ENCODE measurements at regions not wholly inside any gene's neighbourhood (a gene's known extent, or its start where the extent isn't known, plus 50 kb on each side); places are given as distances from the start of the nearest gene placed in this dataset.

DNA sequence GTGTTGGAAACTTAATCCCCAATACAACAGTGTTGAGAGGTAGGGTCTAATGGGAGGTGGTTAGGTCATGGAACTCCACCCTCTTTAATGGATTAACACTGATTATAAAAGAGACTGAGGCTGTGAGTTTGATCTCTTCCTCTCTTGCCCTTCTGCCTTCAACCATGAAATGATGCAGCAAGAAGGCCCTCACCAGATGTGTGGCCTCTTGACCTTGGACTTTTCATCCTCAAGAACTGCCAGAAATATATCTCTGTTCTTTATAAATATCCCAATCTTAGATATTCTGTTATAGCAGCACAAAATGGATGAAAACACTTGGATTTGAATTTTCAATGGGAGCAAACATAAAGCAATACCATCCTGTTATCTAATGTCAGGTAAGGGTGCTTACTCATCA lies 67.6 kb downstream of the NMUR2 start:
- DNase-seq: no peak

DNA sequence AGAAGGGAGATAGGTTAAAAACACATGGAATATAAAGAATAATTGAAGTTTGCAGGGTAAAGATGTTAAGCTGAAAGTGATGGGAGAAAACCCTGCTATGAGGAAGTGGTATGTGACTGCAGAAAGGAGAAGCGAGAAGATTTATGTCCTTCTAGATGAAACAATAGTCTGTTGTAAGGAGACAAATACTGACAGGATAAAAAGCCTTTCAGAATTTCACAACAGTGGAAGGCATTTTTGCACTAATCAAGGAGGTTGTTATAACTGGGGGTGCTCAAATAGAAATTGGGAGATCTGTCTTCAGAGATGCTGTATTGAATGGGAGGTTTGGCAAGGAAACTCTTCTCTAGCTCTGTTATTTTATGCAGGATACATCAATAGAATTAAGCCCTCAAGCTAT lies 69.6 kb downstream of the NMUR2 start:
- DNase-seq: no peak

DNA sequence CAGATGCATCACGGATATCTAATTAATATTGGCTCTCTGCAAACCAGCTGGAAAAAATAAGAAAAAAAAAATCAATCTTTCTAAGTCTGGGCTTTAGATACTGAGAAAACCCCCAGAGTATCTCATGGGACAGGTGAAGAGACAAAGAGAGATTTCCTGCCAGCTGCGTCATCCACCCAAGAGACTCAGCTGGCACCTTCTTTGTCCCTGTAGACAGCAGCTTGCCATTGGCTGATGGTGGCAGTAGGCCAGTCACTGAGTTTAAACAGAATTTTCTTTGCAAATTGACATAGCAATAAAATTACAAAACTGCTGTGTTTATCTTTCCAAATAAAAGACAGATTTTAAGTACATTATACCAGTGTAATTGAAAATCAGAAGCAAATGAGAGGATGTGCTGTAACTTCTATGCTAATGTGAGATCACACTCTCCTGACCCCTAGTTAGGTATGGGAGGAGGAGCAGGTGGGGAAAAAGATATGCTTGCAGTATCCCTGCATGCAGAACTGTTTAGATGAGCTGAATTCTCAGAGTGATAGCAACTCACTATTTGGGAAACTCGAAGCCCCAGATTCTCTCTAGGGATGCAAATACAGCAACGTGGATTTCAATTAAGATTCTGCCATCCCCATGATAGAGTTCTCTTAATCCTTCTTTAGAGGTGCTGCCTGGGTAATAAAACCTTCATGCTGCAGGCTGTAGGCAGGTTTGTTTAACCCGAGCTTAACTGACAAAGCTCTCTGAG lies 72.2 kb downstream of the NMUR2 start:
- DNase-seq: no peak

GRCh38 chr5:152331718-152332117 lies 73.4 kb downstream of the NMUR2 start:
- DNase-seq: no peak

DNA sequence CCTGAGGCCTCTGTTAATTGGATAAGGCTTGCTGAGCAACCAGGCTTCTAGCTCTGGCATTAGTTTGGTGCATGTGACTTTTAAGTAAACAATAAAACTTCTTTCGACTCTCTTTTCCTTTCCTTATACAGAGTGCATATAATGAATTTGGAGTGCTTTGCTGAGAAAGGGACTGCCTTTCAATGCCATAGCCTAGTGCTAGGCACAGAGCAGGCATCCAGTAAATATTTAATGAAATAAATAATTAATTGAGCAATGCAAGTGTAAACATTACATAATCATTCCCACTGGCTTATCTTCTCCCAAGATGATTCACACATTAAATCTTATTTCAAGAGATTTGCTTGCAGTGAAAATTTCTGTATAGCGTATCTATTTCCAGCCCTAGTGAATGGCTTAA lies 74.1 kb downstream of the NMUR2 start:
- DNase-seq: no peak

DNA sequence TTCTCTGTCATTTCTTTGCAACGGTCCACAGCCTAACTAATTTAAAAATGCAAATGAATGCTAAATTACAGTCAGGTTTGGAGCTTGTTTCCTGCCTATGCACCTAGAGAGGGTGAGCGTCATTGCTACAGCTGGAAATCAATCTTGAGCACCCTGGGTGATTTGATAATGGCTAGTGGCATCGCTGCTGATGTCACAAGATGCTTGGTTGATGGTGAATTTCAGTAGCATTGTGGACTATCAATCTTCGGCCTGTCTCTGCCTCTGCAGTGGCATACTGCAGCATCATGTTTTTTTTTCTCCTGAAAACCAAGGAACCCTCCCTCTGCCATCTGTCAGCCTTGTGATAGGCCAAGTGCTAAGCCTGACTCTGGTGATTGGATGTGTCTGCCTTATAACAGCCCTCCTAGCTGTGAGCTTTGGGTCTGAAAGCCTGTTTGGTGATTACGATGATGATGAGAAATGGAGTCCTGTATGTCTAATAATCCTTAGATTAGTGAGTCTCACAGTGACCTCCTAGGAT lies 75.3 kb downstream of the NMUR2 start:
- no peak for DNase-seq

- DNase-seq: no peak
Observed at GRCh38 chr5:152329207-152329606, 75.9 kb downstream of the NMUR2 start.

GRCh38 chr5:152315942-152316341 lies 89.1 kb downstream of the NMUR2 start:
- DNase-seq: no peak

DNA sequence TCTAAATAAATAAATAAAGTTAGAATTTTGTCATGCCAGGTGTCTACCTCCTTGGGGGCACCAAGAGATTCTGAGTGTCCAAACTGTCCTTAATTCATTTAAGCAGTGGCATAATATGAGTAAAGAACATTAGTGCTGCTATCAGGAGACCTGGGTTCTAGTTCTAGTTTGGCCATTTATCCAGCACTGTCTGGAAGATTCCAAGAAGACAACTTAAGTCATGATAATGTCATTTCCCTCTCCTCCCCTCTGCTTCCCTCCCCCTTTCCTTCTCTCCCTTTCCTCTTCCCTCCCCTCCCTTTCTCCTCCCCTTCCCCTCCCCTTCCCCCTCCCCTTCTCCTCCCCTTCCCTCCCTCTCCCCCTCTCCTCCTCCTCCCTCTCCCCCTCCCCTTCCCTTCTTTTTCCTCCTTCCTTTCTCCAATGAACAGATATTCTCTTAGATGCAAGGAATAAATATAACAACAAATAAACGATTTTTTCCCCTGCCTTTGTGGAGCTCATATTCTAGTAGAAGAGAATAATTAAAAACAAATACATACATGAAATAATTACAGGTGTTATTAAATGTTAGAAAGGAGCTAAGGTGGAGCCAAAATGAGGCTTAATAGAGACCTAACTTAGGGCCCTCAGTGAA lies 90.8 kb downstream of the NMUR2 start:
- DNase-seq: no peak

GRCh38 chr5:152309926-152310450 lies 95.1 kb downstream of the NMUR2 start:
- DNase-seq: no peak

GRCh38 chr5:152306386-152306785 lies 98.7 kb downstream of the NMUR2 start:
- no peak for DNase-seq

DNA sequence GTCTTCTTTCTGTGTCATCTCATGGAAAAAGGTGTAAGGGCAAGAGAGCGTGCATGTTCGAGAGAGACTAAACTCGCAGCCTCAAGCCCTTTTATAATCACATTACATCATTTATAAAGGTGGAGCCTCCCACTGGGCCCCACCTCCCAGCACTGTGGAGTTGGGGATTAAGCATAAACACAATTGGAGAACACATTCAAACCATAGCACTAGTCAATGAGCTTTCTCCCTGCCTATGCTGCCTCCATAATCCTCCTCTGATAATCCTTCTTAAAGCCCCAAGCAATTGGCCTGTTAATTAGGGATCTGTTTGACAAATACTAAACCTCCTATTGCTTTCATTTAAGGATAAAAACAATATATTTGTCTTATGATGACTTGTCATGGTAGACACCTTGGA lies 99.6 kb downstream of the NMUR2 start:
- no peak for DNase-seq

DNA sequence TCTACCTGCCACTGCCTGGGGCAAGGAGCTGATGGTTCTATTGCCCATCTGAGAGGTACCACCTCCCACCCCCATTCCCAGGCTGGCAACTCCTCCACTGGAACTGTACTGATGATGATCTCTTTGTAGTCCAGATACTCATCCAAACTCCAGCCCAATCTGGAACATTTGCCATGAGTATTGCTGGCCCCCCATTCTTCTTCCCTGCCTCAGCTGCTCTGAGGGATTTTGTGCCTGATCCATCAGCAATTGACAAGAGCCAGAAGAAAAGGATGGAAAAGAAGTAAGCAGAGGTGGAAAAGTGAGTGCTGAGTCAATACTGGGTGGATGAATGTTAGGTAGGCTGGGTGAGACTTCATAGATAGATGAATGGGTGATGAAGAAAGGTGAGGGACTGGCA lies 101.2 kb downstream of the NMUR2 start:
- no peak for DNase-seq

GRCh38 chr5:152297866-152298265 lies 107.2 kb downstream of the NMUR2 start:
- DNase-seq: no peak

- DNase-seq: no peak
Observed at GRCh38 chr5:152293189-152293588, 111.9 kb downstream of the NMUR2 start.

DNA sequence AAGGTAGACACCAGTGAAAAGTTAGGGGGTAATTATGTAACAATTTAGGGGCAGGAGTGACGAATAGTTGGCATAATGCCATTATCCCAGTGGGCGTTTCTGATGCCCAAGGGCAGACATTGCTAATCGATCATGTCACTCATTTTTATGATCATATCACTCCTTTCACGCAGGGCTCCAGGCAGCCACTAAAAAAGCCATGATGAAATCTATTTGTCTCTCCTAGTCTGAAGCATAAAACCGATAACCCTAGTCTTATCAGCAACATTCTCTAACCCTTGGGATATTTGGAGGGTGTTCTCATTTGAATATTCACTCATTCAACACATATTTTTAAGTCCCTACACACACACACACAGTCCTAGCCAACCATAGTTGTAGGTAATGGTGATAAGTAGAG lies 114.9 kb downstream of the NMUR2 start:
- no peak for DNase-seq

DNA sequence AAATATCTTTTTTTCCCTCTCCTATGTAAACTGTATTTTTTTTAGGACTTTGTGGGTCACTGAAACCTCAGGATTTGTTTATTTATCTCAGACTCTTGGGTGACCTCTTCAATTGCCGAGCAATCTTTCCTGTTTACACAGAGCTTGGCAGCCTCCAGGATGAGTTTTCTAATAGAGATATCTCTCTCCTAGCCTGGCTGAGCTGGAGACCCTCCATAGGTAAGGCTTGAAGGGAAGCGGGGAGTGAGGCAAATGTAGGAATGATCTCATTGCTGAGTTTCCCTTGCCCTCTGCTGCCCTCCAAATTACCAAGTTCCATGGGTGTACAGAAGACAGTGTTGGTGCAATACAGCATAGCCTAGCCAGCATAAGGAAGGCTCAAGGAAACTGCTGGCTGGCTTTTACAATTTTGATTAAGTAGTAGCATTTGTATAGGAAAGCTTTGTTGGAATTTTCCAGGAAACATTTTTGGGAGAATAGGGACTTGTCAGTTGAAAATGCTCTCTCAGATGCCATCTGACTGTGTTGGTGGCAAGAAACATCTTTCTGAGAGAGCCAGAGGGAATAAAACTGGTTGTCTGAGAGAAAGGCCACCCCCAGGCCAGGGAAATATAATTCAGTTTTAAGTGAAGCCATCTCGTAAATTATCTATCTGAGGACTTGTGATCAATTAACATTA lies 116.0 kb downstream of the NMUR2 start:
- DNase-seq: no peak

- no peak for DNase-seq
Observed at GRCh38 chr5:152288499-152288898, 116.6 kb downstream of the NMUR2 start.

- no peak for DNase-seq
Observed at GRCh38 chr5:152285764-152286163, 119.3 kb downstream of the NMUR2 start.

GRCh38 chr5:152282331-152282730 lies 122.7 kb downstream of the NMUR2 start:
- DNase-seq: no peak

GRCh38 chr5:152277936-152278335 lies 127.1 kb downstream of the NMUR2 start:
- no peak for DNase-seq

GRCh38 chr5:152274224-152274623 lies 130.9 kb downstream of the NMUR2 start:
- no peak for DNase-seq

- peak in 1 of 2 experiments; percentile 0 for DNase-seq
Observed at GRCh38 chr5:152271420-152271819, 133.7 kb downstream of the NMUR2 start.

- DNase-seq: no peak
Observed at GRCh38 chr5:152270096-152270495, 135.0 kb downstream of the NMUR2 start.
